HL-60 (cell line): ENCODE measurements at regions not wholly inside any gene's neighbourhood (a gene's known extent, or its start where the extent isn't known, plus 50 kb on each side); places are given as distances from the start of the nearest gene placed in this dataset.
"Not testable (repeated sequence)": the region's sequence is repeated elsewhere in the genome, so short reads cannot be mapped to it uniquely, and the experiment has no call there.

Experiments
- CTCF ChIP-seq: IDR thresholded peaks from one replicate; pipeline ENCODE4 v1.5.1; 2011; ENCODE audit warnings: low read length, control low read depth, inconsistent platforms; ENCODE audit not compliant: insufficient read depth
- GABPA ChIP-seq: IDR thresholded peaks from 2 replicates; pipeline ENCODE4 v1.6.1; 2012; ENCODE audit warnings: low read depth
- POLR2AphosphoS5 ChIP-seq: IDR thresholded peaks from 2 replicates; pipeline ENCODE4 v1.6.1; 2012; ENCODE audit warnings: low read depth
- SPI1 ChIP-seq: IDR thresholded peaks from 2 replicates; pipeline ENCODE4 v1.6.1; 2012; ENCODE audit warnings: low read depth, mild to moderate bottlenecking, borderline replicate concordance
- TF ChIP-seq, protein P1 (sequence below): IDR thresholded peaks from 2 replicates; pipeline ENCODE4 v1.6.1; 2012; ENCODE audit warnings: low read depth; ENCODE audit not compliant: insufficient replicate concordance

DNA sequence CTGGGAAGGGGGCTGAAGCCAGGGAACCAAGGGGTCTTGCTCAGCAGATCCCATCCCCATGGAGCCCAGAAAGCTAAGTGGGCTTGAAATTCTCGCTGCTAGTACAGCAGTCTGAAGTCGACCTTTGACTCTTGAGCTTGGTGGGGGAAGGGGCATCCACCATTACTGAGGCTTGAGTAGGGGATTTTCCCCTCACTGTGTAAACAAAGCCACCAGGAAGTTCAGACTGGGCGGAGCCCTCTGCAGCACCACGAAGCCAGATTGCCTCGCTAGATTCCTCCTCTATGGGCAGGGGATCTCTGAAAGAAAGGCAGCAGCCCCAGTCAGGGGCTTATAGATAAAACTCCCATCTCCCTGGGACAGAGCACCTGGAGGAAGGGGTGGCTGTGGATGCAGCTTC, 210.6 kb downstream of the OTOL1 start:
- TF ChIP-seq CTCF, POLR2AphosphoS5, SPI1, GABPA: not testable (repeated sequence)
- TF ChIP-seq, protein P1, sequence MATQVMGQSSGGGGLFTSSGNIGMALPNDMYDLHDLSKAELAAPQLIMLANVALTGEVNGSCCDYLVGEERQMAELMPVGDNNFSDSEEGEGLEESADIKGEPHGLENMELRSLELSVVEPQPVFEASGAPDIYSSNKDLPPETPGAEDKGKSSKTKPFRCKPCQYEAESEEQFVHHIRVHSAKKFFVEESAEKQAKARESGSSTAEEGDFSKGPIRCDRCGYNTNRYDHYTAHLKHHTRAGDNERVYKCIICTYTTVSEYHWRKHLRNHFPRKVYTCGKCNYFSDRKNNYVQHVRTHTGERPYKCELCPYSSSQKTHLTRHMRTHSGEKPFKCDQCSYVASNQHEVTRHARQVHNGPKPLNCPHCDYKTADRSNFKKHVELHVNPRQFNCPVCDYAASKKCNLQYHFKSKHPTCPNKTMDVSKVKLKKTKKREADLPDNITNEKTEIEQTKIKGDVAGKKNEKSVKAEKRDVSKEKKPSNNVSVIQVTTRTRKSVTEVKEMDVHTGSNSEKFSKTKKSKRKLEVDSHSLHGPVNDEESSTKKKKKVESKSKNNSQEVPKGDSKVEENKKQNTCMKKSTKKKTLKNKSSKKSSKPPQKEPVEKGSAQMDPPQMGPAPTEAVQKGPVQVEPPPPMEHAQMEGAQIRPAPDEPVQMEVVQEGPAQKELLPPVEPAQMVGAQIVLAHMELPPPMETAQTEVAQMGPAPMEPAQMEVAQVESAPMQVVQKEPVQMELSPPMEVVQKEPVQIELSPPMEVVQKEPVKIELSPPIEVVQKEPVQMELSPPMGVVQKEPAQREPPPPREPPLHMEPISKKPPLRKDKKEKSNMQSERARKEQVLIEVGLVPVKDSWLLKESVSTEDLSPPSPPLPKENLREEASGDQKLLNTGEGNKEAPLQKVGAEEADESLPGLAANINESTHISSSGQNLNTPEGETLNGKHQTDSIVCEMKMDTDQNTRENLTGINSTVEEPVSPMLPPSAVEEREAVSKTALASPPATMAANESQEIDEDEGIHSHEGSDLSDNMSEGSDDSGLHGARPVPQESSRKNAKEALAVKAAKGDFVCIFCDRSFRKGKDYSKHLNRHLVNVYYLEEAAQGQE = not testable (repeated sequence)
